Neural cell (in vitro differentiated cells): ENCODE measurements at regions not wholly inside any gene's neighbourhood (a gene's known extent, or its start where the extent isn't known, plus 50 kb on each side); places are given as distances from the start of the nearest gene placed in this dataset.

Source experiments
- EP300 ChIP-seq: fragments of 450-650 bp; conservative IDR thresholded peaks from 2 replicates; pipeline ENCODE4 v1.6.1; 2014; ENCODE audit warnings: antibody characterized with exemption, mild to moderate bottlenecking, moderate library complexity; ENCODE audit not compliant: poor library complexity, severe bottlenecking
- EZH2 ChIP-seq: fragments of 200-600, 300-800 bp; shearing (Covaris generic), sonication (generic); IDR thresholded peaks from 2 replicates; pipeline ENCODE4 v1.6.1; 2014; ENCODE audit warnings: antibody characterized with exemption, low read length, borderline replicate concordance, mild to moderate bottlenecking; ENCODE audit not compliant: insufficient read depth, poor library complexity, severe bottlenecking
- MXI1 ChIP-seq: fragments of 450-650 bp; conservative IDR thresholded peaks from 2 replicates; pipeline ENCODE4 v1.6.1; 2014; ENCODE audit warnings: antibody characterized with exemption, mild to moderate bottlenecking; ENCODE audit not compliant: poor library complexity, severe bottlenecking
- POLR2AphosphoS5 ChIP-seq: IDR thresholded peaks from 2 replicates; pipeline ENCODE4 v1.6.1; 2012
- RAD21 ChIP-seq: fragments of 450-650 bp; conservative IDR thresholded peaks from 2 replicates; pipeline ENCODE4 v1.6.1; 2014; ENCODE audit warnings: antibody characterized with exemption, mild to moderate bottlenecking, moderate library complexity
- TF ChIP-seq, protein P1 (sequence below): fragments of 450-650 bp; IDR thresholded peaks from 2 replicates; pipeline ENCODE4 v1.5.1; 2014; ENCODE audit warnings: antibody characterized with exemption, mild to moderate bottlenecking, moderate library complexity; ENCODE audit not compliant: poor library complexity, severe bottlenecking

DNA sequence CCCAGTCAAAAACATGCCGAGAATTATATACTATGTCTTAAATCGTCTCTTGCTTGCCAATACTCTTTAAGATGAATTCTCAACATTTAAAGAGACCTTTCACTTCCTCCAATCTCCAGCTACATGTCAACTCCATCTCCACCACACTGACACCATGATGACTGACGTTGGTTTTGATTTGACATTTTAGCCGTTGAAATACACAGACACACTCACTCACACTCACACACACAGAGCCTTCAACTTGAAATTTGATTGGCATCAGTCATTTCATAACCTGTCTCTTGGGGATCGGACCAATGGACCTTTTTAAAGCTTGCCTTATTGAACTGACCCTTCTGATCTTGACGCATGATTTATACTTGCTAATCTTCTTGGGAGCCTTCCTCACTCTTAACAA, 230.8 kb upstream of the PIK3C3 start:
- TF ChIP-seq, protein P1, sequence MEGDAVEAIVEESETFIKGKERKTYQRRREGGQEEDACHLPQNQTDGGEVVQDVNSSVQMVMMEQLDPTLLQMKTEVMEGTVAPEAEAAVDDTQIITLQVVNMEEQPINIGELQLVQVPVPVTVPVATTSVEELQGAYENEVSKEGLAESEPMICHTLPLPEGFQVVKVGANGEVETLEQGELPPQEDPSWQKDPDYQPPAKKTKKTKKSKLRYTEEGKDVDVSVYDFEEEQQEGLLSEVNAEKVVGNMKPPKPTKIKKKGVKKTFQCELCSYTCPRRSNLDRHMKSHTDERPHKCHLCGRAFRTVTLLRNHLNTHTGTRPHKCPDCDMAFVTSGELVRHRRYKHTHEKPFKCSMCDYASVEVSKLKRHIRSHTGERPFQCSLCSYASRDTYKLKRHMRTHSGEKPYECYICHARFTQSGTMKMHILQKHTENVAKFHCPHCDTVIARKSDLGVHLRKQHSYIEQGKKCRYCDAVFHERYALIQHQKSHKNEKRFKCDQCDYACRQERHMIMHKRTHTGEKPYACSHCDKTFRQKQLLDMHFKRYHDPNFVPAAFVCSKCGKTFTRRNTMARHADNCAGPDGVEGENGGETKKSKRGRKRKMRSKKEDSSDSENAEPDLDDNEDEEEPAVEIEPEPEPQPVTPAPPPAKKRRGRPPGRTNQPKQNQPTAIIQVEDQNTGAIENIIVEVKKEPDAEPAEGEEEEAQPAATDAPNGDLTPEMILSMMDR: no peak
- TF ChIP-seq RAD21 (no peak), POLR2AphosphoS5 (peak; percentile 83), EP300 (peak; percentile 97), MXI1 (no peak), EZH2 (no peak)
